Mucosa of descending colon (tissue), 3 donors: ENCODE measurements at regions not wholly inside any gene's neighbourhood (a gene's known extent, or its start where the extent isn't known, plus 50 kb on each side); places are given as distances from the start of the nearest gene placed in this dataset.

Source experiments
- ATAC-seq: fragments of 200-7000 bp; cut with Tn5 transposase; one replicate; pipeline ENCODE4 v1.9.1; 2020; ENCODE audit warnings: mild to moderate bottlenecking, moderate library complexity
- DNase-seq, 3 donors: peaks; one replicate each; pipeline ENCODE4 v3.0.0-alpha.2; 2020
- H3K36me3 ChIP-seq: fragments of 200-600 bp; one replicate; pipeline ENCODE4 v1.8.0; 2021; ENCODE audit warnings: low read depth, mild to moderate bottlenecking
- H3K4me1 ChIP-seq: fragments of 200-600 bp; one replicate; pipeline ENCODE4 v1.8.0; 2021; ENCODE audit warnings: low read depth, mild to moderate bottlenecking
- H3K4me3 ChIP-seq: fragments of 200-600 bp; one replicate; pipeline ENCODE4 v1.8.0; 2021; ENCODE audit warnings: mild to moderate bottlenecking
- H3K9me3 ChIP-seq: fragments of 200-600 bp; one replicate; pipeline ENCODE4 v1.8.0; 2021; ENCODE audit warnings: mild to moderate bottlenecking
- intact Hi-C, 2 donors: fragments of 100-400 bp; cut with DNase I in 1 of 2; cut with micrococcal nuclease in 1 of 2; formaldehyde crosslinking; loops; one replicate each; pipeline versions ENCODE4 v1.11.0 to v1.11.1; 2022; cut with DNase I, micrococcal nuclease
- TF ChIP-seq, protein P1 (sequence below): fragments of 200-600 bp; IDR thresholded peaks from one replicate; pipeline ENCODE4 v1.8.0; 2022; ENCODE audit warnings: antibody characterized with exemption, mild to moderate bottlenecking
- donor health status: DM: no; HTN: no; CAD: no; lungs with moderate emphysema.
- donor health status: DM: no; HTN: no; CAD: no.
- donor health status: DM: no; HTN: yes; CAD: no.

DNA sequence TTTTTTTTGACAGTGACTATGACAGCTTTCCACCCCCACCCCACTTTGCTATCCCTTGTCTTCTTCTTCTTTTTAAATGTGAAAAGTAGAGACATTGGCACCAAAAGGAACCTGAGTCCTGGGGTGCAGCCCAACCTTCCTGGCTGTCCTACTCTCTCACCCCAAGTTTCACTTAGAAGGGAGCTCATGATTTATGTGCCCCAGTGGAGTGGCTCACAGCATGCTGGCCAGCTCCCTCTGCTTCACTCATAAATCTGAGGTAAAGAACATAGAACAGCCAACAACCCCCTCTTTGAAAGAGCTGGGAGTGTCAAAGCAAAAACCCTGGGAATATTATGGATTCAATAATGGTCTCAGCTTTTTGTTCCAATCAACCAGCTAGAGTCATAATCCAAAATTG lies 196.3 kb upstream of the DAPK1 start:
- ATAC-seq, result no peak
- H3K36me3 ChIP-seq, result no peaks in the 10 kb centered on the region
- H3K4me3 ChIP-seq, result no peak overlapping the region
- intact Hi-C loops, result no loop called here
- TF ChIP-seq, protein P1, sequence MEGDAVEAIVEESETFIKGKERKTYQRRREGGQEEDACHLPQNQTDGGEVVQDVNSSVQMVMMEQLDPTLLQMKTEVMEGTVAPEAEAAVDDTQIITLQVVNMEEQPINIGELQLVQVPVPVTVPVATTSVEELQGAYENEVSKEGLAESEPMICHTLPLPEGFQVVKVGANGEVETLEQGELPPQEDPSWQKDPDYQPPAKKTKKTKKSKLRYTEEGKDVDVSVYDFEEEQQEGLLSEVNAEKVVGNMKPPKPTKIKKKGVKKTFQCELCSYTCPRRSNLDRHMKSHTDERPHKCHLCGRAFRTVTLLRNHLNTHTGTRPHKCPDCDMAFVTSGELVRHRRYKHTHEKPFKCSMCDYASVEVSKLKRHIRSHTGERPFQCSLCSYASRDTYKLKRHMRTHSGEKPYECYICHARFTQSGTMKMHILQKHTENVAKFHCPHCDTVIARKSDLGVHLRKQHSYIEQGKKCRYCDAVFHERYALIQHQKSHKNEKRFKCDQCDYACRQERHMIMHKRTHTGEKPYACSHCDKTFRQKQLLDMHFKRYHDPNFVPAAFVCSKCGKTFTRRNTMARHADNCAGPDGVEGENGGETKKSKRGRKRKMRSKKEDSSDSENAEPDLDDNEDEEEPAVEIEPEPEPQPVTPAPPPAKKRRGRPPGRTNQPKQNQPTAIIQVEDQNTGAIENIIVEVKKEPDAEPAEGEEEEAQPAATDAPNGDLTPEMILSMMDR, result no peak
- no peaks in the 10 kb centered on the region for H3K9me3 ChIP-seq
- H3K4me1 ChIP-seq, result no peaks in the 10 kb centered on the region
- no peak for DNase-seq

DNA sequence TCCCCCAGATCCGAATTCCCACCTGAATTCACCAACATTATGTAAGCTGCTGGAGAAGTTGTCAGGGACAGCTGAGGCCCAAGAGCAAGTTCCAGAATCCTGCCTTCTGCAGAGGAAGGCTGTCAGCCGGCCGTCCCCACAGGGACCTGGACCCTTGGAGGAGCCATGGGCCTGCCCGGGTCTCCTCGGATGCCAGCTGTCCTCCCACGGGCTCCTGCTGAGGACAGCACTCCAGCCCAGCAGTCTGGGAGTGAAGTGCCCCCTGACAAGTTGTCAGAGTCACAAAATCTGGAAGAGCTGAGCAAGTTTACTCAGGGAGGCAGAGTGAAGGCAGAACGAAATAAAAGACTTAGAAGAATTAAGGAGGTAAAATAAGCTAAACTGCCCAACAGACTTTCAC lies 192.5 kb upstream of the DAPK1 start:
- no peaks in the 10 kb centered on the region for H3K9me3 ChIP-seq
- no peak for DNase-seq
- no peak overlapping the region for H3K4me3 ChIP-seq
- no peaks in the 10 kb centered on the region for H3K36me3 ChIP-seq
- ATAC-seq, result no peak
- TF ChIP-seq, protein P1, result no peak
- H3K4me1 ChIP-seq, result no peaks in the 10 kb centered on the region
- intact Hi-C loops, result no loop called here

DNA sequence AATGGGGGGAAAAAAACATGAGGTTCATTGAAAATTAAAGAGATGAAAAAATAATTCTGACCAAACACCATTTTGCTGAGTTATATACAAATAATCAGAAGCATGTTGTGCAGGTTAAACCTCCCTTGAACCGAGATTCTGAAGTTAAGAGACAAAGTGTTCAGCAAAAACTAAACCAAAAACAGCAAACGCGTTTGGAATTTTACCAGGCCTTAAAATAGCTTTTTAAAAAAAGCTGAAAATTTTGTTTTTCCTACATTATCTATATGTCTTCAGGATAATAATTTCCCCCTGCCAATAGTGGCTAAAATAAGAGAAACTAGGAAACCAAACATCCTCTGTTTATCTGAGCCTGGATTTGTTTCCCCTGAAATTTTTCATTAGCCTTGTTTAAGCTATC lies 191.7 kb upstream of the DAPK1 start:
- Histone ChIP-seq H3K4me1 (no peaks in the 10 kb centered on the region), H3K4me3 (no peak overlapping the region), H3K36me3 (no peaks in the 10 kb centered on the region), H3K9me3 (no peaks in the 10 kb centered on the region)
- TF ChIP-seq, protein P1, result no peak
- intact Hi-C loops, result no loop called here
- DNase-seq, result no peak
- no peak for ATAC-seq

DNA sequence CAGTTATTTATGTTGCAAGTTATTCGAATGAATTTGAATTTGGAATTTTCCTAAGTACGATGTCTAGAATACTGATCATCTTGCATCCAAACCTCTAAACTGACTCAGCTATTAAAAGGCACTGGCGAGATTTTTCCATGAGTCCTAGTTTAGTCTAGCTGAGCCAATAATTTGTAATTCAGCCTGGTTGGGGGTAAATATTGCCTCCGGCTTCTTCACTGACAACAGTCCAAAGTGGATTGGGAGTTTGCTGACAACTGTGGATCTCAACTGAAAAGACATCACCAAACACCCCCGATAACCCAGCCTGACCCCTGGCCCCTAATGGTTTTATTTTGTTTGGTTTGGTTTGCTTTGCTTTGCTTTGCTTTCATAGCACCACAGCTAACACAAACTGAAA lies 189.8 kb upstream of the DAPK1 start:
- DNase-seq (no peak), ATAC-seq (no peak)
- TF ChIP-seq, protein P1, result no peak
- intact Hi-C loops, result no loop called here
- no peaks in the 10 kb centered on the region for H3K4me1 ChIP-seq
- no peaks in the 10 kb centered on the region for H3K36me3 ChIP-seq
- no peaks in the 10 kb centered on the region for H3K9me3 ChIP-seq
- no peak overlapping the region for H3K4me3 ChIP-seq

DNA sequence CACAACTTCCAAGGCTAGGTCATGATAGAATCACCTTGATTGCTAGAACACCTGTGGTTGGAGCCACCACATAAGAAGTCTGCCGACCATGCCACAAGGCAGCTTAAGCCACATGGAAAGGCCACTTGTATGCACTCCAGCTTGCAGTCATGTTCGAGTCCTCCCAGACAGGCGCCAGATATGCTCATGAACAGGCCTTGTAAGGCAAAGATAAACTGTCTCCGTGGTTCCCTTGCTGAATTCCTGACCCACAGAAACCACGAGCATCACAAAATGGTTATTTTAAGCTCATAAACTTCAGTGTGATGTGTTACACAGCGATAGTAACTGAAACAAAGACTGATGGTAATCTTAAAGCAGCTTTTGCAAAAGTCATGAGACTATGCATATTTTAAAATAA lies 188.4 kb upstream of the DAPK1 start:
- intact Hi-C loops, result no loop called here
- Histone ChIP-seq H3K36me3 (no peaks in the 10 kb centered on the region), H3K9me3 (no peaks in the 10 kb centered on the region), H3K4me3 (no peak overlapping the region), H3K4me1 (no peaks in the 10 kb centered on the region)
- DNase-seq (no peak), ATAC-seq (no peak)
- TF ChIP-seq, protein P1, result no peak

DNA sequence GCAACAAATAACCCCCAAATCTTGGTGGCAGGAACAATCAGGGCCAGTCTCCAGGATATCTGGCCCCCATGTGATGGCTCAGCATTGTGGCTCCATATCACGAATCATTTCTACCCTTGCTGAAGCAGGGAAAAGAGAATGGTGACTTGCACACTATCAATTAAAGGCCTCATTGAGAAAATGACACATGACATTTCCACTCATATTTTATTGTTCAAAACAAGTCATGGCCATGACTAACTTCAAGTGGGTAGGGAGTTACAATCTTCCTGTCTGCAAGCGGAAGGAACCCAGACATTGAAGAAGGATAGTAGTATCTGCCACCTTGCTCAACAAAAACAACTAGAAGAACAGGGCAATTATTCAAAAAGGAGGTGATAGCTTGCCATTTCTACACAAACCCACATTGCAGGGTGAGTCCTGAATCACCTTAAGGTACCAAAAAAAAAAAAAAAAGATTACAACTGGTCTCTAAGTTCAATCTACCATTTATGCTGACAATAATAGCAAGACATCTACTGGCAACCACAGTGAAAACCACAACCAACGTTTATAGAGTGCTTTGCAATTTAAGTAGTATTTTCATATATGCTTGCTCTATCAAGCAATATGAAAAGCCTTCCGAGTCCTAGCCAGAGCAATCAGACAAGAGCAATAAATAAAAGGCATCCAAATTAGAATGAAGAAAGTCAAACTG lies 186.7 kb upstream of the DAPK1 start:
- ATAC-seq (no peak), DNase-seq (no peak)
- intact Hi-C loops, result no loop called here
- Histone ChIP-seq H3K9me3 (no peaks in the 10 kb centered on the region), H3K36me3 (no peaks in the 10 kb centered on the region), H3K4me1 (no peaks in the 10 kb centered on the region), H3K4me3 (no peak overlapping the region)
- TF ChIP-seq, protein P1, result no peak
